ENCODE measurements at regions not wholly inside any gene's neighbourhood (a gene's known extent, or its start where the extent isn't known, plus 50 kb on each side); places are given as distances from the start of the nearest gene placed in this dataset.

GRCh38 chr21:18460979-18461378 is 57.4 kb upstream of the TMPRSS15 start:
- Histone ChIP-seq H3K36me3 (ENCODE audit: control insufficient read depth, insufficient read depth, low read length) (no peaks in the 10 kb centered on the region), H3K27me3 (replicated peaks; ENCODE audit: control insufficient read depth, insufficient read depth, low read length) (no peaks in the 10 kb centered on the region)
- TF ChIP-seq CTCF (IDR thresholded peaks at IDR 0.05; ENCODE audit: insufficient read depth, low read length, poor library complexity, severe bottlenecking), result no peak

GRCh38 chr21:18461743-18462142 is 58.2 kb upstream of the TMPRSS15 start:
- Histone ChIP-seq H3K27me3 (replicated peaks; ENCODE audit: control insufficient read depth, insufficient read depth, low read length) (no peaks in the 10 kb centered on the region), H3K36me3 (ENCODE audit: control insufficient read depth, insufficient read depth, low read length) (no peaks in the 10 kb centered on the region), H3K4me3 (replicated peaks; ENCODE audit: low read depth, low read length) (no peak overlapping the region)
- DNase-seq (ENCODE audit: extremely low read depth, insufficient read length), result no peak
- no peak for TF ChIP-seq CTCF (IDR thresholded peaks at IDR 0.05; ENCODE audit: insufficient read depth, low read length, poor library complexity, severe bottlenecking)

More at GRCh38 chr21:18460979-18461378, 57.4 kb upstream of the TMPRSS15 start:
- H3K4me3 ChIP-seq (replicated peaks; ENCODE audit: low read depth, low read length), result no peak overlapping the region
- DNase-seq (ENCODE audit: extremely low read depth, insufficient read length), result no peak

- DNase-seq (ENCODE audit: extremely low read depth, insufficient read length), result no peak
- no peak for TF ChIP-seq CTCF (IDR thresholded peaks at IDR 0.05; ENCODE audit: insufficient read depth, low read length, poor library complexity, severe bottlenecking)
- Histone ChIP-seq H3K4me3 (replicated peaks; ENCODE audit: low read depth, low read length) (no peak overlapping the region), H3K27me3 (replicated peaks; ENCODE audit: control insufficient read depth, insufficient read depth, low read length) (no peaks in the 10 kb centered on the region), H3K36me3 (ENCODE audit: control insufficient read depth, insufficient read depth, low read length) (no peaks in the 10 kb centered on the region)
These were observed 64.1 kb upstream of the TMPRSS15 start for GRCh38 chr21:18467715-18468114.

GRCh38 chr21:18468790-18469189 is 65.2 kb upstream of the TMPRSS15 start:
- H3K36me3 ChIP-seq (ENCODE audit: control insufficient read depth, insufficient read depth, low read length), result no peaks in the 10 kb centered on the region
- no peak for DNase-seq (ENCODE audit: extremely low read depth, insufficient read length)
- no peak for TF ChIP-seq CTCF (IDR thresholded peaks at IDR 0.05; ENCODE audit: insufficient read depth, low read length, poor library complexity, severe bottlenecking)
- H3K27me3 ChIP-seq (replicated peaks; ENCODE audit: control insufficient read depth, insufficient read depth, low read length), result no peaks in the 10 kb centered on the region
- H3K4me3 ChIP-seq (replicated peaks; ENCODE audit: low read depth, low read length), result no peak overlapping the region

- no peak overlapping the region for H3K4me3 ChIP-seq (replicated peaks; ENCODE audit: low read depth, low read length)
- no peak for DNase-seq (ENCODE audit: extremely low read depth, insufficient read length)
- H3K36me3 ChIP-seq (ENCODE audit: control insufficient read depth, insufficient read depth, low read length), result no peaks in the 10 kb centered on the region
- TF ChIP-seq CTCF (IDR thresholded peaks at IDR 0.05; ENCODE audit: insufficient read depth, low read length, poor library complexity, severe bottlenecking), result no peak
- H3K27me3 ChIP-seq (replicated peaks; ENCODE audit: control insufficient read depth, insufficient read depth, low read length), result no peaks in the 10 kb centered on the region
These were observed 73.1 kb upstream of the TMPRSS15 start for GRCh38 chr21:18476639-18477038.

- H3K27me3 ChIP-seq (replicated peaks; ENCODE audit: control insufficient read depth, insufficient read depth, low read length), result no peaks in the 10 kb centered on the region
- H3K4me3 ChIP-seq (replicated peaks; ENCODE audit: low read depth, low read length), result no peak overlapping the region
- DNase-seq (ENCODE audit: extremely low read depth, insufficient read length), result no peak
- TF ChIP-seq CTCF (IDR thresholded peaks at IDR 0.05; ENCODE audit: insufficient read depth, low read length, poor library complexity, severe bottlenecking), result no peak
- H3K36me3 ChIP-seq (ENCODE audit: control insufficient read depth, insufficient read depth, low read length), result no peaks in the 10 kb centered on the region
These were observed 73.5 kb upstream of the TMPRSS15 start for GRCh38 chr21:18477043-18477442.

Measured in GM06990 (cell line).